GM04504 (cell line): ENCODE measurements at regions not wholly inside any gene's neighbourhood (a gene's known extent, or its start where the extent isn't known, plus 50 kb on each side); places are given as distances from the start of the nearest gene placed in this dataset.

Experiments used
- DNase-seq: peaks from one replicate; pipeline ENCODE4 v3.0.0-alpha.2; 2012; ENCODE audit warnings: low read depth

GRCh38 chr6:166751051-166751595, 124.1 kb upstream of the RPS6KA2 start:
- DNase-seq = no peak

- DNase-seq = no peak
Measured at GRCh38 chr6:166750108-166750793, 123.2 kb upstream of the RPS6KA2 start.

- DNase-seq = no peak
Measured at GRCh38 chr6:166749666-166750065, 122.6 kb upstream of the RPS6KA2 start.

GRCh38 chr6:166747644-166748595, 120.9 kb upstream of the RPS6KA2 start:
- no peak for DNase-seq

GRCh38 chr6:166745801-166746668, 119.0 kb upstream of the RPS6KA2 start:
- no peak for DNase-seq

GRCh38 chr6:166744223-166745134, 117.4 kb upstream of the RPS6KA2 start:
- no peak for DNase-seq

- no peak for DNase-seq
Measured at GRCh38 chr6:166743406-166744222, 116.6 kb upstream of the RPS6KA2 start.

- no peak for DNase-seq
Measured at GRCh38 chr6:166742981-166743380, 115.9 kb upstream of the RPS6KA2 start.

GRCh38 chr6:166739976-166740318, 112.9 kb upstream of the RPS6KA2 start:
- DNase-seq = no peak

- no peak for DNase-seq
Measured at GRCh38 chr6:166739117-166739975, 112.3 kb upstream of the RPS6KA2 start.

- no peak for DNase-seq
Measured at GRCh38 chr6:166738386-166739116, 111.5 kb upstream of the RPS6KA2 start.

- no peak for DNase-seq
Measured at GRCh38 chr6:166737261-166737660, 110.2 kb upstream of the RPS6KA2 start.

GRCh38 chr6:166736634-166737033, 109.6 kb upstream of the RPS6KA2 start:
- DNase-seq = no peak

GRCh38 chr6:166733900-166734299, 106.8 kb upstream of the RPS6KA2 start:
- DNase-seq = no peak

GRCh38 chr6:166729658-166730057, 102.6 kb upstream of the RPS6KA2 start:
- no peak for DNase-seq

- no peak for DNase-seq
Measured at GRCh38 chr6:166728884-166729530, 102.0 kb upstream of the RPS6KA2 start.

GRCh38 chr6:166726201-166726600, 99.2 kb upstream of the RPS6KA2 start:
- DNase-seq = no peak

- DNase-seq = no peak
Measured at GRCh38 chr6:166725571-166725970, 98.5 kb upstream of the RPS6KA2 start.
